ENCODE measurements at regions not wholly inside any gene's neighbourhood (a gene's known extent, or its start where the extent isn't known, plus 50 kb on each side); places are given as distances from the start of the nearest gene placed in this dataset.

GRCh38 chr3:153972862-153973261, 148.3 kb upstream of the ARHGEF26 start:
- no peak for DNase-seq

GRCh38 chr3:153973722-153974265, 147.4 kb upstream of the ARHGEF26 start:
- no peak for DNase-seq

- no peak for DNase-seq
These were observed 146.6 kb upstream of the ARHGEF26 start for GRCh38 chr3:153974614-153975013.

- peak in 17 of 51 donors; percentile 3 to 46 (median 12) for DNase-seq
These were observed 144.2 kb upstream of the ARHGEF26 start for GRCh38 chr3:153976891-153977554.

- DNase-seq: no peak
These were observed 143.2 kb upstream of the ARHGEF26 start for GRCh38 chr3:153978006-153978405.

GRCh38 chr3:153979418-153980251, 141.6 kb upstream of the ARHGEF26 start:
- DNase-seq: no peak

GRCh38 chr3:153980252-153980590, 141.0 kb upstream of the ARHGEF26 start:
- DNase-seq: no peak

- DNase-seq: peak in 3 of 51 donors; percentile 7 to 18 (median 13)
These were observed 123.8 kb upstream of the ARHGEF26 start for GRCh38 chr3:153997364-153997763.

GRCh38 chr3:154003649-154004048, 117.5 kb upstream of the ARHGEF26 start:
- no peak for DNase-seq

- no peak for DNase-seq
These were observed 110.2 kb upstream of the ARHGEF26 start for GRCh38 chr3:154011036-154011435.

- DNase-seq: no peak
These were observed 107.5 kb upstream of the ARHGEF26 start for GRCh38 chr3:154013736-154014135.

GRCh38 chr3:154015307-154015706, 105.9 kb upstream of the ARHGEF26 start:
- no peak for DNase-seq

GRCh38 chr3:154018100-154018696, 103.0 kb upstream of the ARHGEF26 start:
- no peak for DNase-seq

GRCh38 chr3:154022606-154023005, 98.6 kb upstream of the ARHGEF26 start:
- DNase-seq: peak in 2 of 51 donors; percentile 1 to 13

- no peak for DNase-seq
These were observed 98.0 kb upstream of the ARHGEF26 start for GRCh38 chr3:154023148-154023547.

GRCh38 chr3:154025007-154025406, 96.2 kb upstream of the ARHGEF26 start:
- DNase-seq: no peak

GRCh38 chr3:154029926-154030325, 91.3 kb upstream of the ARHGEF26 start:
- no peak for DNase-seq

- no peak for DNase-seq
These were observed 86.3 kb upstream of the ARHGEF26 start for GRCh38 chr3:154034797-154035330.

GRCh38 chr3:154040283-154040682, 80.9 kb upstream of the ARHGEF26 start:
- DNase-seq: no peak

- DNase-seq: no peak
These were observed 76.5 kb upstream of the ARHGEF26 start for GRCh38 chr3:154044671-154045070.

- no peak for DNase-seq
These were observed 71.0 kb upstream of the ARHGEF26 start for GRCh38 chr3:154050216-154050615.

GRCh38 chr3:154050766-154051165, 70.4 kb upstream of the ARHGEF26 start:
- peak in 1 of 51 donors; percentile 3 for DNase-seq
